ENCODE measurements at regions not wholly inside any gene's neighbourhood (a gene's known extent, or its start where the extent isn't known, plus 50 kb on each side); places are given as distances from the start of the nearest gene placed in this dataset.

DNA sequence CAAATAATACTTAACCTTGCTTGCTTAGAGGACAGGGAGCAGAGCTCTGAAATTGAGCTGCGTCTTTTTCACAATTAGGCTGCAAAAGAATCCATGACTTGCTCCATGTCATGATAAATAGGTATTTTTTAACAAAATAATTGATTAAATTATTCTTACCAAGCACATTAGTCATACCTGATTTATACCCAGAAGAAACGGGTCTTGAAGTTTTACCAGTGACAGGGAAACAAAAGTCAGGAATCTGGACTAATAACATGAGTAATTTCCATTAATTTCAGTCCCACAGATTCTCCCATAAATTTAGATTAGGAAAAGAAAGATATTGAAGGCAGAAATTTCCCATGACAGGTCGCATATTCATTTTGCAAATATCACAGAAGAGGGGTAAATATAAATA is 85.0 kb upstream of the BMP5 start:
- Histone ChIP-seq H3K4me3 (ENCODE audit: low read length) (no peak overlapping the region), H3F3A (ENCODE audit: control insufficient read depth, insufficient read depth) (no peaks in the 10 kb centered on the region), H3K4me2 (ENCODE audit: low read length) (no peak overlapping the region), H3K27me3 (ENCODE audit: control insufficient read depth, low read length) (no peaks in the 10 kb centered on the region), H3K9me2 (replicated peaks; ENCODE audit: control insufficient read depth, low read length) (no peaks in the 10 kb centered on the region), H3K9me3 (ENCODE audit: control insufficient read depth, insufficient read depth, low read length) (no peaks in the 10 kb centered on the region), H3K79me2 (ENCODE audit: control insufficient read depth, low read length) (no peaks in the 10 kb centered on the region), H3K27ac (ENCODE audit: low read depth, low read length) (no peak overlapping the region), H3K4me1 (ENCODE audit: control insufficient read depth, low read length) (no peaks in the 10 kb centered on the region), H3K36me3 (ENCODE audit: control insufficient read depth, low read length) (no peaks in the 10 kb centered on the region), H4K20me1 (ENCODE audit: control insufficient read depth, insufficient read depth, low read depth, low read length) (no peaks in the 10 kb centered on the region)
- no peak for TF ChIP-seq EZH2phosphoT487 (IDR thresholded peaks at IDR 0.05; ENCODE audit: borderline replicate concordance, low read length)
- TF ChIP-seq, protein P1, sequence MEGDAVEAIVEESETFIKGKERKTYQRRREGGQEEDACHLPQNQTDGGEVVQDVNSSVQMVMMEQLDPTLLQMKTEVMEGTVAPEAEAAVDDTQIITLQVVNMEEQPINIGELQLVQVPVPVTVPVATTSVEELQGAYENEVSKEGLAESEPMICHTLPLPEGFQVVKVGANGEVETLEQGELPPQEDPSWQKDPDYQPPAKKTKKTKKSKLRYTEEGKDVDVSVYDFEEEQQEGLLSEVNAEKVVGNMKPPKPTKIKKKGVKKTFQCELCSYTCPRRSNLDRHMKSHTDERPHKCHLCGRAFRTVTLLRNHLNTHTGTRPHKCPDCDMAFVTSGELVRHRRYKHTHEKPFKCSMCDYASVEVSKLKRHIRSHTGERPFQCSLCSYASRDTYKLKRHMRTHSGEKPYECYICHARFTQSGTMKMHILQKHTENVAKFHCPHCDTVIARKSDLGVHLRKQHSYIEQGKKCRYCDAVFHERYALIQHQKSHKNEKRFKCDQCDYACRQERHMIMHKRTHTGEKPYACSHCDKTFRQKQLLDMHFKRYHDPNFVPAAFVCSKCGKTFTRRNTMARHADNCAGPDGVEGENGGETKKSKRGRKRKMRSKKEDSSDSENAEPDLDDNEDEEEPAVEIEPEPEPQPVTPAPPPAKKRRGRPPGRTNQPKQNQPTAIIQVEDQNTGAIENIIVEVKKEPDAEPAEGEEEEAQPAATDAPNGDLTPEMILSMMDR (IDR thresholded peaks at IDR 0.05; ENCODE audit: low read depth, low read length, poor library complexity, severe bottlenecking) = no peak

DNA sequence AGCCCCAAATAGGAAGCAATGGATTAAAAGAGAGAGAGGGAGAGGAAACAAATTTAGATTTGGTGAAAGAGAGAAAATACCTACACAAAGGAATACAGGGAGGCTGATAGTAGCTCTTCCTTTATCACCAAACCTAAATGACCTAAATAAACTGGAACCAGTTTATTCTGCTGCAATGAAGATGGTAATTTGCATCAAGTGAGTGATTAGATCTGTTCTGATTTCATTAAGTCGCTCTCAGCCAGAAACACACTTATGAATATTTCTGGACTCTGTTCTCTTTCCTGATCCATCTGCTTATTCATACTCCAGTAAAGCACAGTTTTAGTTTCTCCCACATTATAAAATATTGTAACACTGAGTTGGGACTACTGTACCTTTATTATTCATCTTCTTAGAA is 83.4 kb upstream of the BMP5 start:
- Histone ChIP-seq H3K4me3 (ENCODE audit: low read length) (no peak overlapping the region), H3K4me1 (ENCODE audit: control insufficient read depth, low read length) (no peaks in the 10 kb centered on the region), H3K4me2 (ENCODE audit: low read length) (no peak overlapping the region), H4K20me1 (ENCODE audit: control insufficient read depth, insufficient read depth, low read depth, low read length) (no peaks in the 10 kb centered on the region), H3K9me3 (ENCODE audit: control insufficient read depth, insufficient read depth, low read length) (no peaks in the 10 kb centered on the region), H3K79me2 (ENCODE audit: control insufficient read depth, low read length) (no peaks in the 10 kb centered on the region), H3F3A (ENCODE audit: control insufficient read depth, insufficient read depth) (no peaks in the 10 kb centered on the region), H3K9me2 (replicated peaks; ENCODE audit: control insufficient read depth, low read length) (no peaks in the 10 kb centered on the region), H3K27ac (ENCODE audit: low read depth, low read length) (no peak overlapping the region), H3K27me3 (ENCODE audit: control insufficient read depth, low read length) (no peaks in the 10 kb centered on the region), H3K36me3 (ENCODE audit: control insufficient read depth, low read length) (no peaks in the 10 kb centered on the region)
- TF ChIP-seq, protein P1 (IDR thresholded peaks at IDR 0.05; ENCODE audit: low read depth, low read length, poor library complexity, severe bottlenecking) = no peak
- TF ChIP-seq EZH2phosphoT487 (IDR thresholded peaks at IDR 0.05; ENCODE audit: borderline replicate concordance, low read length) = no peak

DNA sequence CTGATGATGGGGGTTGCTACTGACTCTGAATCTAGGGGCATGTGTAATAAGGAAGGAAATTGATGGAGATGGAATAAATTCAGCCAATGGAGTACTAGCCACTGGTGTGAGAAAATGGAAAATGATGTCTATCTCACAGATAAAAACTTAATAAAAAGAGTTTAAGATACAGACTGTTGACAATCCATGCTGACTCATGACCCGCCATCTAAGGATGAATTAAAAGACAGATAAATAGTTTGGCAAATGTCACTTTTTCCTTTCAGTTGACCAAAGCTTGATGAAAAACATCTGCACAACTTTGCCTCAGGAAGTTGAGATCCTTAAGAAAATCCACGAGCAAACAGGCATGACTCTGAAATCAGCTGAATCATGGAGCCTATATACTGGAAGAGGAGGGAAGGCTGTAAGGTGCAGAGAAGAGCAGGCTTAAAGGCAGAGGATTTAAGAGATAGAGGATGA is 82.6 kb upstream of the BMP5 start:
- H3F3A ChIP-seq (ENCODE audit: control insufficient read depth, insufficient read depth) = no peaks in the 10 kb centered on the region
- H3K4me2 ChIP-seq (ENCODE audit: low read length) = no peak overlapping the region
- H3K36me3 ChIP-seq (ENCODE audit: control insufficient read depth, low read length) = no peaks in the 10 kb centered on the region
- H4K20me1 ChIP-seq (ENCODE audit: control insufficient read depth, insufficient read depth, low read depth, low read length) = no peaks in the 10 kb centered on the region
- H3K9me2 ChIP-seq (replicated peaks; ENCODE audit: control insufficient read depth, low read length) = no peaks in the 10 kb centered on the region
- H3K9me3 ChIP-seq (ENCODE audit: control insufficient read depth, insufficient read depth, low read length) = no peaks in the 10 kb centered on the region
- H3K4me1 ChIP-seq (ENCODE audit: control insufficient read depth, low read length) = no peaks in the 10 kb centered on the region
- no peak for TF ChIP-seq EZH2phosphoT487 (IDR thresholded peaks at IDR 0.05; ENCODE audit: borderline replicate concordance, low read length)
- TF ChIP-seq, protein P1 (IDR thresholded peaks at IDR 0.05; ENCODE audit: low read depth, low read length, poor library complexity, severe bottlenecking) = no peak
- H3K79me2 ChIP-seq (ENCODE audit: control insufficient read depth, low read length) = no peaks in the 10 kb centered on the region
- H3K27ac ChIP-seq (ENCODE audit: low read depth, low read length) = no peak overlapping the region
- H3K4me3 ChIP-seq (ENCODE audit: low read length) = no peak overlapping the region
- no peaks in the 10 kb centered on the region for H3K27me3 ChIP-seq (ENCODE audit: control insufficient read depth, low read length)

DNA sequence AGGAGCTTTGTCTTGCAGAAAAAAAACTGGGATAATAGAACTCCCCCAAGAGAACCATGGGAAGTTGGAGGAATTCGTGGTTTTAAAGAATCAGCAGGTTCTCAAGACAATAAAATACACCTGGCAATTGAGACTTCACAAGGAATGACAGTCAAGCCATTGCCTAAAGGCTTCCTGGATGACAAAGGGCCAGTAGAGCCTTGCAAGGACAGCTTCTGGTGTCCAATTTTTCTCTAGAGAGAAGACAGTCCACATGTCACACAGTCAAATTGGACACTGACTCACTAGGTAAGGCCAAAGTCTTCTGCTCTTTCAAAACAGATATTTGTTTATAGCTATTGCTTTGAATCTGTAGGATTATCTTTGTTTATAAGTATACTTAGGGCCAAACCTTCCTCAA is 80.3 kb upstream of the BMP5 start:
- Histone ChIP-seq H3K36me3 (ENCODE audit: control insufficient read depth, low read length) (no peaks in the 10 kb centered on the region), H4K20me1 (ENCODE audit: control insufficient read depth, insufficient read depth, low read depth, low read length) (no peaks in the 10 kb centered on the region), H3K4me1 (ENCODE audit: control insufficient read depth, low read length) (no peaks in the 10 kb centered on the region), H3K4me3 (ENCODE audit: low read length) (no peak overlapping the region), H3K9me3 (ENCODE audit: control insufficient read depth, insufficient read depth, low read length) (no peaks in the 10 kb centered on the region), H3F3A (ENCODE audit: control insufficient read depth, insufficient read depth) (no peaks in the 10 kb centered on the region), H3K27ac (ENCODE audit: low read depth, low read length) (no peak overlapping the region), H3K9me2 (replicated peaks; ENCODE audit: control insufficient read depth, low read length) (no peaks in the 10 kb centered on the region), H3K27me3 (ENCODE audit: control insufficient read depth, low read length) (no peaks in the 10 kb centered on the region), H3K4me2 (ENCODE audit: low read length) (no peak overlapping the region), H3K79me2 (ENCODE audit: control insufficient read depth, low read length) (no peaks in the 10 kb centered on the region)
- TF ChIP-seq EZH2phosphoT487 (IDR thresholded peaks at IDR 0.05; ENCODE audit: borderline replicate concordance, low read length) = no peak
- TF ChIP-seq, protein P1 (IDR thresholded peaks at IDR 0.05; ENCODE audit: low read depth, low read length, poor library complexity, severe bottlenecking) = no peak
